Ovary (tissue), 7 donors: ENCODE measurements at regions not wholly inside any gene's neighbourhood (a gene's known extent, or its start where the extent isn't known, plus 50 kb on each side); places are given as distances from the start of the nearest gene placed in this dataset.

ENCODE experiments used
- DNase-seq, 5 donors: peaks; one replicate each; pipeline ENCODE4 v3.0.0-alpha.2; 2019 to 2020
- H3K27ac ChIP-seq, 2 donors: fragments of 200-600 bp; one replicate each; pipeline versions ENCODE4 v1.5.1 to v1.8.0; 2019 to 2022
- H3K27me3 ChIP-seq: fragments of 200-600 bp; one replicate; pipeline ENCODE4 v1.8.0; 2022
- H3K36me3 ChIP-seq: fragments of 200-600 bp; sonication (generic); one replicate; pipeline ENCODE4 v1.5.1; 2019
- H3K4me1 ChIP-seq: one replicate; pipeline ENCODE4 v1.8.1; 2013; ENCODE audit warnings: mild to moderate bottlenecking, moderate library complexity; ENCODE audit not compliant: insufficient read depth
- H3K4me3 ChIP-seq: fragments of 200-600 bp; sonication (generic); one replicate; pipeline ENCODE4 v1.5.1; 2017
- H3K9me3 ChIP-seq, 2 donors: fragments of 200-600 bp in 1 of 2; sonication (generic) in 1 of 2; one replicate each; pipeline versions ENCODE4 v1.5.1 to v1.8.1; 2013 to 2019; ENCODE audit warnings: mild to moderate bottlenecking in 1 of 2, moderate library complexity in 1 of 2
- EP300 ChIP-seq: sonication (generic); formaldehyde crosslinking; IDR thresholded peaks from one replicate; pipeline ENCODE4 v1.6.1; 2017; ENCODE audit warnings: antibody characterized with exemption
- POLR2A ChIP-seq: fragments of 450-650 bp; IDR thresholded peaks from one replicate; pipeline ENCODE4 v1.6.1; 2017; ENCODE audit warnings: antibody characterized with exemption, mild to moderate bottlenecking, moderate library complexity
- WGBS, 3 donors: extraction: QIAGEN DNeasy Blood & Tissue Kit in 1 of 3; methylation state at CpG; one replicate each; pipeline versions ENCODE4 v1.1.5 to v1.1.7; 2013 to 2017; 5-methylcytosine and 5-hydroxymethylcytosine counted together
- intact Hi-C, 4 donors: fragments of 100-400 bp; cut with DNase I; formaldehyde crosslinking; loops; one replicate each; pipeline versions ENCODE4 v1.11.0 to v1.15.1; 2022 to 2023
- TF ChIP-seq, protein P1 (sequence below), 3 donors: fragments of 450-650 bp in 2 of 3; fragments of 200-600 bp in 1 of 3; IDR thresholded peaks; one replicate each; pipeline versions ENCODE4 v1.5.1 to v1.8.0; 2016 to 2022; ENCODE audit warnings: antibody characterized with exemption in 3 of 3, mild to moderate bottlenecking in 1 of 3
- donor health status: DM: no; HTN: no; CAD: no; lungs with moderate emphysema.
- donor health status: DM: no; HTN: no; CAD: no.
- donor health status: Bipolar disorder and iron deficiency.
- donor health status: DM: no; HTN: no; CAD: no.
- donor health status: DM: yes; HTN: yes; CAD: no.

DNA sequence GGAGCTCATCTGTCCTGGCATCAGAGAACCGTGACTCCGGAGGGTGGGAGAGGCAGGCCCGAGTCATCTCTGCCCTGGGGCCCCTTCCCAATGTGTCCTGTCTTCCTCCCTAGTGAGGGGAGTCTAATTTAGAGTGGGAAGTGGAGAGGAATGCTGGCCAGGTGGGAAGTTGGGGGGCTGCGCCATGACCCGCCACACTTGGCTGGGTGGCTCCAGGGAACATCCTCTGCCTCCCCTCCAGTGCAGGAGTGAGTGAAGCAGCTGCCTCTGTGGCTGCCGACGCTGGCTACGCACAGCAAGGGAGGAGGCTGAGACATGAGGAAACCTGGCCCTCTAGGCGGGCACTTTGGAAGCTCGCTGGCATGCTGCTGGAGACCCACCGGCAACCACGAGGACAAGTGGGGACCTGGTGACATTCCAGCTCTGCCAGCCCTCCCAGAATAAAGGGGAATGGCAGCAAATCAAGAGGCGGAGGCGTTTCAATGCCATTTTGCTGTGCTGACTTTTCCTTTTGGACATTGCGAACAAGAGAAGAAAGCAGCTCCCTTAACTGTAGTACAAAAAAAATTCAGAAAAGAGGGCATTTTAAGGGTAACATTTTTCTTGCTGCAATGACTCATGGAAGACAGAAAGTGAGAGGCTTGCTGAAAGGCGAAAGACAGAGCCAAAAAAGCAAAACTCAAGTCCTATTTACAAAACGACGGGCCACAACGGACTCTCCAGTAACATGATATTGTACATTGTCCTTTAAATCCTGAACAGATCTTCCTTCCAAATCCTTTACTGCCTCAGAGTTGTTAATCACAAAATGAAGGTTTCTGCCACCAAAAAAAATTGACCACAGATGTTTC, 121.2 kb upstream of the PITRM1 start:
- H3K27ac ChIP-seq: no peak overlapping the region
- no peak for DNase-seq
- no peak overlapping the region for H3K4me3 ChIP-seq
- H3K27me3 ChIP-seq: no peaks in the 10 kb centered on the region
- H3K9me3 ChIP-seq: no peaks in the 10 kb centered on the region
- intact Hi-C loops: no loop called here
- no peaks in the 10 kb centered on the region for H3K36me3 ChIP-seq
- TF ChIP-seq EP300: no peak
- TF ChIP-seq, protein P1, sequence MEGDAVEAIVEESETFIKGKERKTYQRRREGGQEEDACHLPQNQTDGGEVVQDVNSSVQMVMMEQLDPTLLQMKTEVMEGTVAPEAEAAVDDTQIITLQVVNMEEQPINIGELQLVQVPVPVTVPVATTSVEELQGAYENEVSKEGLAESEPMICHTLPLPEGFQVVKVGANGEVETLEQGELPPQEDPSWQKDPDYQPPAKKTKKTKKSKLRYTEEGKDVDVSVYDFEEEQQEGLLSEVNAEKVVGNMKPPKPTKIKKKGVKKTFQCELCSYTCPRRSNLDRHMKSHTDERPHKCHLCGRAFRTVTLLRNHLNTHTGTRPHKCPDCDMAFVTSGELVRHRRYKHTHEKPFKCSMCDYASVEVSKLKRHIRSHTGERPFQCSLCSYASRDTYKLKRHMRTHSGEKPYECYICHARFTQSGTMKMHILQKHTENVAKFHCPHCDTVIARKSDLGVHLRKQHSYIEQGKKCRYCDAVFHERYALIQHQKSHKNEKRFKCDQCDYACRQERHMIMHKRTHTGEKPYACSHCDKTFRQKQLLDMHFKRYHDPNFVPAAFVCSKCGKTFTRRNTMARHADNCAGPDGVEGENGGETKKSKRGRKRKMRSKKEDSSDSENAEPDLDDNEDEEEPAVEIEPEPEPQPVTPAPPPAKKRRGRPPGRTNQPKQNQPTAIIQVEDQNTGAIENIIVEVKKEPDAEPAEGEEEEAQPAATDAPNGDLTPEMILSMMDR (IDR thresholded peaks at IDR 0.05): no peak
- TF ChIP-seq POLR2A: no peak
- WGBS, 3 donors: 63 to 69% (median 67%) methylated on average over 19 of the region's 19 CpGs
- no peaks in the 10 kb centered on the region for H3K4me1 ChIP-seq

DNA sequence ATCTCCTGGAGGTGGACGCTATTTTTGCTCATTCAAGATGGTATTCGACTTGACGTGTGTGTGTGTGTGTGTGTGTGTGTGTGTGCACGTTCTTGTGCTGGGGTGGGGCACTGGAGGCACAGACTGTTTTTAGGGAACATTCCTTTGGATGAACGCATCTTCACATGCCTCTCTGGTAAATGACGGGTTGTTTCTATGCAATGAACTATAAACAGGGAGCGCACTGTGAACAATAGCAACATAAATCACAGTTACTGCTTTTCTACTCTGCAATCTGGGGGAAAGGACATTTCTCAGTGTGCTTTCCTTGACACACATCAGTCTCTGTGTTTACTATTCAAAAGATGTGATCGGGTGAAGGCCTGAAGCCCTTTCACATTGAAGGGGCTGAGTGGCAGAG, 120.1 kb upstream of the PITRM1 start:
- TF ChIP-seq EP300 (no peak), POLR2A (no peak)
- TF ChIP-seq, protein P1 (IDR thresholded peaks at IDR 0.05): no peak
- H3K4me3 ChIP-seq: no peak overlapping the region
- intact Hi-C loops: no loop called here
- H3K9me3 ChIP-seq: no peaks in the 10 kb centered on the region
- H3K27me3 ChIP-seq: no peaks in the 10 kb centered on the region
- H3K4me1 ChIP-seq: no peaks in the 10 kb centered on the region
- 63 to 80% (median 72%) methylated on average over 8 of the region's 8 CpGs for WGBS, 3 donors
- no peak for DNase-seq
- H3K36me3 ChIP-seq: no peaks in the 10 kb centered on the region
- no peak overlapping the region for H3K27ac ChIP-seq

DNA sequence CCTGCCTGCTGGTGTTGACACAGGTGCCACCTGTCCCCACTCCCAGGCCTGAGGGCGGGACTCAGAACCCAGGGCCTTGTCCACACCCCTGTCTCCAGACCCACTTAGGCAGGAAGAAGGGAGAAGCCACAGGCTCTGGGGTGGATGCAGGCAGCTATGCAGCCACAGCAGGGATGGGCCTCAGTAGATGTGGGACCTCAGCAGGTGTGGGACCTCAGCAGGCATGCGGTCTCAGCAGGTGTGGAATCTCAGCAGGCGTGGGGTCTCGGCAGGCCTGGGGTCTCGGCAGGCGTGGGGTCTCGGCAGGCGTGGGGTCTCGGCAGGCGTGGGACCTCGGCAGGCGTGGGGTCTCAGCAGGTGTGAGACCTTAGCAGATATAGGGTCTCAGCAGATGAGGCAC, 118.0 kb upstream of the PITRM1 start:
- Histone ChIP-seq H3K27ac (no peak overlapping the region), H3K36me3 (no peaks in the 10 kb centered on the region), H3K27me3 (no peaks in the 10 kb centered on the region), H3K9me3 (no peaks in the 10 kb centered on the region), H3K4me3 (no peak overlapping the region), H3K4me1 (no peaks in the 10 kb centered on the region)
- intact Hi-C loops: no loop called here
- 74 to 92% (median 88%) methylated on average over 12 of the region's 12 CpGs for WGBS, 3 donors
- no peak for DNase-seq
- no peak for TF ChIP-seq EP300
- TF ChIP-seq, protein P1 (IDR thresholded peaks at IDR 0.05): no peak
- TF ChIP-seq POLR2A: no peak

DNA sequence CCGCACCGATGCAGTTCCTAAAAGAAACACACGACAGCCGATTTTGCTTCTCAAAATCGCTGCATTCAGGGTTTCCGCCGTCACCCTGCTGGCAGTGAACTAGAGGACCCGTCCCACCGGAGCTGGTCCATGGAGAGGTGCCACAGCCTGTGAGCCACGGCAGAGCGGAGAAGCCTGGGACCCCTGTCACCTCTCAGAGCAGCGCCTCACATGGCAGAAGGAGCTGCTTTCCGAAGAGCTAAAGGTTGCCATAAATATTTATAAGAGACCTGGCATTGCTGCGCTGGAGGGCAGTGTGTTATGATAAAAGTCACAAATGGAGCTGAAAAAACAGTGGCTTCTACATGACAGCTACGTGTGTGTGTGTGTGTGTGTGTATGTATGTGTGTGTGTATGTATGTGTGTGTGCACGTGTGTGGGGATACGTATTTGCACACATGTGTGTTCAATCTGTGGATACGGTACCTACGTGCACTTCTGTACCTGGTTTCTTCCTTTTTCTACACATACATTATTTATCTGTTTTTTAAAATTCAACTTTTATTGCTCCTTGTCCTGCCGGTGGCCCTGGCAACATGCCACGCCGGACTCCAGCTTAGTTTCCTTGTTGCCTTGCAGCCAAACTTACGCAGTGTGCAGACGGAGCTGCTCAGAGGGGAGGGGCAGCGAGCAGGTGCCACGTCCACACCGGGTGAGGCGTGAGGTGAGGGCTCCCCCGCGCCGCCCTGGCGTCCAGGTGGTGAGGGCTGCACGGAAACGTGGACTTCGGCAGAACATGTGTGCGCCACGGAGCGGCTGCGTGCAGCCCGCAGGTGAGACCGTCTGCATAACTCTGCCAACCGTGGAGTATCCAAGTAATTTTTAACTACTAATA, 115.2 kb upstream of the PITRM1 start:
- TF ChIP-seq POLR2A: no peak
- no peak for TF ChIP-seq EP300
- TF ChIP-seq, protein P1 (IDR thresholded peaks at IDR 0.05): no peak
- WGBS, 3 donors: 85 to 88% (median 86%) methylated on average over 42 of the region's 42 CpGs
- H3K27me3 ChIP-seq: no peaks in the 10 kb centered on the region
- H3K9me3 ChIP-seq: no peaks in the 10 kb centered on the region
- intact Hi-C loops: no loop called here
- DNase-seq: no peak
- no peak overlapping the region for H3K27ac ChIP-seq
- H3K4me1 ChIP-seq: peaks cover 2% of the 10 kb centered on the region
- no peak overlapping the region for H3K4me3 ChIP-seq
- H3K36me3 ChIP-seq: no peaks in the 10 kb centered on the region
